ENCODE measurements at regions not wholly inside any gene's neighbourhood (a gene's known extent, or its start where the extent isn't known, plus 50 kb on each side); places are given as distances from the start of the nearest gene placed in this dataset.

DNA sequence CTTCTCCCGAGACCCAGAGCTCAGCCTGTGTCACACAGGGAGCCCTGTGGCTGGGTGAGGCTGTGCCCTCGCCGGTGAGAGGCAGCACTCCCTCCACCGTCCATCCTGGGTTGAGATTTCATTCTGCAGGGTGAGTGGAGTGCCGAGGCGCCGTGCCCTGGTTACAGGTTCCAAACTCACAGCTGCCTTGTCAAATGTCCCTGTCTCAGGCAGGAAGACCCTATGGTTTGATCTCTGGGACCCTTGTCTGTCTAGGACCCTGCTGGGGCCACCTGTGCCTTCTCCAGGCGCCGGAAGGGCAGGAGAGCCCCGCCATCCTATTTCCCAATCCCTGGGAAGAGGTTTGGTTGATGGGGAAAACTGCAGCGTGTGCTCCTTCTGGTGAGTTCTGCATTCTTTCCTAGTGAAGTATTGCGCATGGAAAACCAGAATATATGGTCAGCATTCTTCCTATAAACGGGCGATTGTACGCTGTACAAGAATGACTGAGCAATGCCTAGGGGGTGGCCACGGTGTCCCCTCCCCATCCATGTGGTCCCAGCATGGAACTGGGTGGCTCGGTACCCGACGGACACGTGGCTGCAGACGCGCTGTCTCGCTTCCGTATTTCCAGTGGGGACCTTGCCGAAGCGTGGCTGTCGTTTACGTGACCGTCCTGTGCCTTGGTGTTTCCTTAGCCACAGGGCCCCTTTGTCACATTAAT is 95.9 kb upstream of the COL5A1 start:
- Histone ChIP-seq H3K4me3 (no peak overlapping the region), H3K9ac (ENCODE audit: insufficient read depth in 1 of 2, low read depth in 2 of 2, low read length in 2 of 2) (no peak overlapping the region), H2AFZ (ENCODE audit: low read depth, low read length) (no peak overlapping the region), H3K4me1 (replicated peaks in 1 of 2; ENCODE audit: control insufficient read depth in 2 of 2, insufficient read depth in 2 of 2, low read length in 2 of 2) (no peaks in the 10 kb centered on the region; a peak in 1 of 5 replicates), H4K20me1 (replicated peaks; ENCODE audit: control insufficient read depth, insufficient read depth, low read length) (peaks cover 8% of the 10 kb centered on the region; the same call in 1 of the 2 replicates), H3K9me1 (ENCODE audit: control insufficient read depth, insufficient read depth, low read length) (no peaks in the 10 kb centered on the region), H3K4me2 (ENCODE audit: insufficient read depth, low read length) (no peak overlapping the region), H3K27ac (ENCODE audit: extremely low read depth, low read depth, low read length) (no peak overlapping the region), H3K9me3 (replicated peaks; ENCODE audit: control insufficient read depth, insufficient read depth, low read depth, low read length) (no peaks in the 10 kb centered on the region), H3K79me2 (ENCODE audit: control insufficient read depth, insufficient read depth, low read length) (no peaks in the 10 kb centered on the region), H3K27me3 (ENCODE audit: control insufficient read depth in 2 of 2, insufficient read depth in 2 of 2, low read length in 2 of 2) (peaks cover 28 to 82% of the 10 kb centered on the region in 2 experiments; a peak in 4 of 5 replicates), H3K36me3 (ENCODE audit: control insufficient read depth, insufficient read depth, low read length) (no peaks in the 10 kb centered on the region)
- TF ChIP-seq MAFF (IDR thresholded peaks at IDR 0.05; ENCODE audit: low read length) (no peak), CREB1 (IDR thresholded peaks at IDR 0.05) (no peak), CREB1 (CRISPR knock-in tag; IDR thresholded peaks at IDR 0.05) (no peak), RFX7 (CRISPR knock-in tag; IDR thresholded peaks at IDR 0.05) (no peak)
- ChIA-PET CTCF (ENCODE audit: low intra/inter-chr PET ratio) (no interaction called here), POLR2A (no interaction called here)
- in situ Hi-C loops (cut with MboI) (no loop called here), intact Hi-C loops (cut with micrococcal nuclease) (no loop called here)
- 2% methylated on average over 23 of the region's 29 CpGs for WGBS (ENCODE audit: insufficient coverage, low coverage, missing lambda C conversion rate)
- BruUV-seq (replicated peaks) = no TSS peak
- ATAC-seq (no peak), DNase-seq (ENCODE audit: extremely low read depth in 1 of 4, low spot score in 3 of 4) (no peak), FAIRE-seq (no peak)

DNA sequence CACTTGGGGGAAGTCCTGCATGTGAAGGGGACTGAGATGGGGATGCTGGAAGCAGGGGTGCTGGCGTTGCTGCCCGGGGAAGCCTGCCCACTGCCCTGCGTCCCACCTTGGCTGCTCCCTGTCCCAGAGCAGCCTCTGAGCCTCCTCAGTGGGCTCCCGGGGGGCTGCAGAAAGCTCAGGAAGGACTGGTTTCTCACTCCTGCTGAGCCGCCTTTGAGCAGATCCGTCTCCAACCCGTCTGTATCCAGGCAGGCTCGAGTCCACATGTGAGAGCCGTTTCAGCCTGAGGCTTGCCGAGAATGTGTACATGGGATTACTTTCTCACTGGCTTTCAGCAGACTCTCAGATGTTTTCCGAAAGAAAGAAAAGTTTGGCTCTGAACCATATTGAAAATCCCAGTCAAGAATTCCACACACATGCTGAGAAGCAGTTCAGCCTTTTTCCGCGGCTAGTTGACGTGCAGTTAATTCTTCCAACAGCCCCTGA is 95.3 kb upstream of the COL5A1 start:
- no peak overlapping the region for H3K27ac ChIP-seq (ENCODE audit: extremely low read depth, low read depth, low read length)
- in situ Hi-C loops (cut with MboI) = no loop called here
- WGBS (ENCODE audit: insufficient coverage, low coverage, missing lambda C conversion rate) = 0% methylated on average over 12 of the region's 14 CpGs
- no peaks in the 10 kb centered on the region for H3K79me2 ChIP-seq (ENCODE audit: control insufficient read depth, insufficient read depth, low read length)
- no peaks in the 10 kb centered on the region; a peak in 1 of 5 replicates for H3K4me1 ChIP-seq (replicated peaks in 1 of 2; ENCODE audit: control insufficient read depth in 2 of 2, insufficient read depth in 2 of 2, low read length in 2 of 2)
- no peaks in the 10 kb centered on the region for H3K36me3 ChIP-seq (ENCODE audit: control insufficient read depth, insufficient read depth, low read length)
- H3K9ac ChIP-seq (ENCODE audit: insufficient read depth in 1 of 2, low read depth in 2 of 2, low read length in 2 of 2) = no peak overlapping the region
- FAIRE-seq = no peak
- BruUV-seq (replicated peaks) = no TSS peak
- no peaks in the 10 kb centered on the region for H3K9me1 ChIP-seq (ENCODE audit: control insufficient read depth, insufficient read depth, low read length)
- intact Hi-C loops (cut with micrococcal nuclease) = no loop called here
- H3K4me3 ChIP-seq = no peak overlapping the region
- DNase-seq (ENCODE audit: extremely low read depth in 1 of 4, low spot score in 3 of 4) = no peak
- peaks cover 14% of the 10 kb centered on the region; the same call in 1 of the 2 replicates for H4K20me1 ChIP-seq (replicated peaks; ENCODE audit: control insufficient read depth, insufficient read depth, low read length)
- ChIA-PET POLR2A (no interaction called here), CTCF (ENCODE audit: low intra/inter-chr PET ratio) (no interaction called here)
- H3K4me2 ChIP-seq (ENCODE audit: insufficient read depth, low read length) = no peak overlapping the region
- ATAC-seq = no peak
- H3K27me3 ChIP-seq (ENCODE audit: control insufficient read depth in 2 of 2, insufficient read depth in 2 of 2, low read length in 2 of 2) = peaks cover 29 to 82% of the 10 kb centered on the region in 2 experiments; a peak in 4 of 5 replicates
- H2AFZ ChIP-seq (ENCODE audit: low read depth, low read length) = no peak overlapping the region
- H3K9me3 ChIP-seq (replicated peaks; ENCODE audit: control insufficient read depth, insufficient read depth, low read depth, low read length) = no peaks in the 10 kb centered on the region
- TF ChIP-seq WHSC1 (IDR thresholded peaks at IDR 0.05; ENCODE audit: low read length) (no peak), DPF2 (IDR thresholded peaks at IDR 0.05) (no peak), ZNF197 (CRISPR knock-in tag; IDR thresholded peaks at IDR 0.05; ENCODE audit: low read depth) (no peak), POU5F1 (IDR thresholded peaks at IDR 0.05; ENCODE audit: borderline replicate concordance, low read depth, low read length, partially characterized antibody) (no peak)
- TF ChIP-seq, protein P1, sequence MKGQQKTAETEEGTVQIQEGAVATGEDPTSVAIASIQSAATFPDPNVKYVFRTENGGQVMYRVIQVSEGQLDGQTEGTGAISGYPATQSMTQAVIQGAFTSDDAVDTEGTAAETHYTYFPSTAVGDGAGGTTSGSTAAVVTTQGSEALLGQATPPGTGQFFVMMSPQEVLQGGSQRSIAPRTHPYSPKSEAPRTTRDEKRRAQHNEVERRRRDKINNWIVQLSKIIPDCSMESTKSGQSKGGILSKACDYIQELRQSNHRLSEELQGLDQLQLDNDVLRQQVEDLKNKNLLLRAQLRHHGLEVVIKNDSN (CRISPR knock-in tag; IDR thresholded peaks at IDR 0.05) = no peak
